Lower lobe of right lung (tissue), 2 donors: ENCODE measurements at regions not wholly inside any gene's neighbourhood (a gene's known extent, or its start where the extent isn't known, plus 50 kb on each side); places are given as distances from the start of the nearest gene placed in this dataset.
"Not testable (repeated sequence)": the region's sequence is repeated elsewhere in the genome, so short reads cannot be mapped to it uniquely, and the experiment has no call there.

Source experiments
- ATAC-seq, 2 donors: fragments of 200-7000 bp; cut with Tn5 transposase; one replicate each; pipeline ENCODE4 v1.9.1; 2020 to 2022; ENCODE audit warnings: mild to moderate bottlenecking in 2 of 2, moderate library complexity in 2 of 2
- DNase-seq: peaks from one replicate; pipeline ENCODE4 v3.0.0-alpha.2; 2020
- H3K27ac ChIP-seq: fragments of 200-600 bp; one replicate; pipeline ENCODE4 v1.8.0; 2022
- H3K27me3 ChIP-seq: fragments of 200-600 bp; one replicate; pipeline ENCODE4 v1.8.0; 2022; ENCODE audit warnings: low read depth
- H3K36me3 ChIP-seq: fragments of 200-600 bp; one replicate; pipeline ENCODE4 v1.8.0; 2022; ENCODE audit warnings: mild to moderate bottlenecking
- H3K4me1 ChIP-seq: fragments of 200-600 bp; one replicate; pipeline ENCODE4 v1.8.0; 2022
- H3K4me3 ChIP-seq: fragments of 200-600 bp; one replicate; pipeline ENCODE4 v1.8.0; 2022; ENCODE audit warnings: mild to moderate bottlenecking
- H3K9me3 ChIP-seq: fragments of 200-600 bp; one replicate; pipeline ENCODE4 v1.8.0; 2022
- intact Hi-C: fragments of 100-400 bp; cut with DNase I; formaldehyde crosslinking; loops from one replicate; pipeline ENCODE4 v1.11.0; 2022
- donor health status: DM: no; HTN: yes; CAD: no; lungs with severe emphysema.

DNA sequence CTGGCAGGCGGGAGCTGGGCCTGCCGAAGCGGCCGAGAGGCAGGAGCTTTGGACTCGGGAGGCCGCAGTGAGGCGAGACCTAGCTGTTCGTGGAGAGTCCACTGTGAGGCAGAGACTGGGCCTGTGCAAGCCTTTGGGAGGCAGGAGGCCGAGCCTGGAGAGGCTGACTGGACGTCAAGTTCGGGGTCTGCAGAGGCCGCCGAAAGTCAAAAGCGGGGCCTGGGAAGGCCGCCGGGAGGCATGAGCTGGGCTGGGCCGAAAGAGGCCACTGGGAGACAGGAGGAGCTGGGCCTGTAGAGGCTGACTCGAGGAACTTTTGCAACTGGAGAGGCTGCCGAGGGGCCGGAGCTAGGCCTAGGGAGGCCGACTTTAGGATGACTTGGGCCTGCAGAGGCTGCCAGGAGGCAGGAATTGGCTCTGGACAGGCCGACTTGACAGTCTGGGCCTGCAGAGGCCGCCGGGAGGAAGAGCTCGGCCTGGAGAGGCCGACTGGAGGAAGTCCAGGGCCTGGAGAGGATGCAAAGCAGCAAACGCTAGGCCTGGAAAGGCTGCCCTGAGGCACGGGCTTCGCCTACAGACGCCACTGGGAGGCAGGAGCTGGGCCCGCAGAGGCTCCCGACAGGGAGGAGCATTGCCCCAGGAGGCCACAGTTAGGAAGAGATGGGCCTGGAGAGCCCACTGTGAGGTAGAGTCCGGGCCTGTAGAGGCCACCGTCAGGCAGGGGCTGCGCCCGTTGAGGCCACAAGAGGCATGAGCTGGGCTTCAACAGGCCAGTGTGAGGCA is 304.0 kb downstream of the ZNF479 start:
- peak; percentile 10 for DNase-seq
- H3K27me3 ChIP-seq, ATAC-seq, H3K27ac ChIP-seq, H3K4me1 ChIP-seq, H3K9me3 ChIP-seq, H3K36me3 ChIP-seq, intact Hi-C loops, H3K4me3 ChIP-seq: not testable (repeated sequence)

DNA sequence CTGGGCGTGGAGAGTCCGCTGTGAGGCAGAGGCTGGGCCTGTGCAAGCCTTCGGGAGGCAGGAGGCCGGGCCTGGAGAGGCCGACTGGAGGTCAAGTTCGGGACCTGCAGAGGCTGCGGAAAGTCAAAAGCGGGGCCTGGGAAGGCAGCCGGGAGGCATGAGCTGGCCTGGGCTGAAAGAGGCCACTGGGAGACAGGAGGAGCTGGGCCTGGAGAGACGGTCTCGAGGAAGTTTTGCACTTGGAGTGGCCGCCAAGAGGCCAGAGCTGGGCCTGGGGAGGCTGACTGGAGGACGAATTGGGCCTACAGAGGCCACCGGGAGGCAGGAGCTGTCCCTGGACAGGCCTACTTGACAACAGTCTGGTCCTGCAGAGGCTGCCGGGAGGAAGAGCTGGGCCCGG is 304.7 kb downstream of the ZNF479 start:
- peak; percentile 25 for DNase-seq
- H3K27ac ChIP-seq, H3K9me3 ChIP-seq, H3K4me1 ChIP-seq, H3K27me3 ChIP-seq, intact Hi-C loops, H3K4me3 ChIP-seq, ATAC-seq, H3K36me3 ChIP-seq: not testable (repeated sequence)

DNA sequence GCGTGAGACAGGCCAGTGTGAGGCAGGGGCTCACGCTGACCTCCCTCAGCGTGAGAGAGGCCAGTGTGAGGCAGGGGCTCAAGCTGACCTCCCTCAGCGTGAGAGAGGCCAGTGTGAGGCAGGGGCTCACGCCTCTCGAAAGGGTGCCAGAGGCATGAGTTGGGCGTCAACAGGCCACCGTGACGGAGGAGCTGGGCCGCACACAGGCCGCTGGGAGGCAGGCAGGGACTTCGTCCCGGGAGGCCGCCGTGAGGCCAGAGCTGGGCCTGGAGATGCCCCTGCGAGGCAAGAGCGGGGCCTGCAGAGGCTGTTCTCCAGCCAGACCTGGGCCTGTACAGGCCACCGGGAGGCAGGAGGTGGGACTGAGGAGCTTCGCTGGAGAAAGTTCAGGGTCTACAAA is 305.7 kb downstream of the ZNF479 start:
- H3K9me3 ChIP-seq, intact Hi-C loops, H3K4me1 ChIP-seq, H3K27me3 ChIP-seq, H3K4me3 ChIP-seq, ATAC-seq, H3K36me3 ChIP-seq, H3K27ac ChIP-seq: not testable (repeated sequence)
- DNase-seq, result peak; percentile 13

DNA sequence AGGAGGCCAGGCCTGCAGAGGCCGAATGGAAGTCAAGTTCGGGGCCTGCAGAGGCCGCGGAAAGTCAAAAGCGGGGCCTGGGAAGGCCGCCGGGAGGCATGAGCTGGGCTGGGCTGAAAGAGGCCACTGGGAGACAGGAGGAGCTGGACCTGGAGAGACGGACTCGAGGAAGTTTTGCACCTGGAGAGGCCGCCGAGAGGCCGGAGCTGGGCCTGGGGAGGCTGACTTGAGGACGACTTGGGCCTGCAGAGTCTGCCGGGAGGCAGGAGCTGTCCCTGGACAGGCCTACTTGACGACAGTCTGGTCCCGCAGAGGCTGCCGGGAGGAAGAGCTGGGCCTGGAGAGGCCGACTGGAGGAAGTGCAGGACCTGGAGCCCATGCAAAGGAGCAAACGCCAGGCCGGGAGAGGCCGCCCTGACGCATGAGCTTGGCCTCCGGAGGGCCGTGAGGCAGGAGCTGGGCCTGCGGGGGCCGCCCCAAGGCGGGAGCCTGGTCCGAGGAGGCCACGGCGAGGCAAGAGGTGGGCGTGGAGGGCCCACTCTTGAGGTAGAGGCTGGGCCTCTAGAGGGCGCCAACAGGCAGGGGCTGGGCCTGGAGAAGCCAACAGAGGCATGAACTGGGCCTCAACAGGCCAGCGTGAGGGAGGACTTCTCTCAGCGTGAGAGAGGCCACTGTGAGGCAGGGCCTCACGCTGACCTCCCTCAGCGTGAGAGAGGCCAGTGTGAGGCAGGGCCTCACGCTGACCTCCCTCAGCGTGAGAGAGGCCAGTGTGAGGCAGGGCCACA is 306.3 kb downstream of the ZNF479 start:
- H3K4me1 ChIP-seq, intact Hi-C loops, H3K4me3 ChIP-seq, H3K9me3 ChIP-seq, H3K27me3 ChIP-seq, ATAC-seq, DNase-seq, H3K36me3 ChIP-seq, H3K27ac ChIP-seq: not testable (repeated sequence)

DNA sequence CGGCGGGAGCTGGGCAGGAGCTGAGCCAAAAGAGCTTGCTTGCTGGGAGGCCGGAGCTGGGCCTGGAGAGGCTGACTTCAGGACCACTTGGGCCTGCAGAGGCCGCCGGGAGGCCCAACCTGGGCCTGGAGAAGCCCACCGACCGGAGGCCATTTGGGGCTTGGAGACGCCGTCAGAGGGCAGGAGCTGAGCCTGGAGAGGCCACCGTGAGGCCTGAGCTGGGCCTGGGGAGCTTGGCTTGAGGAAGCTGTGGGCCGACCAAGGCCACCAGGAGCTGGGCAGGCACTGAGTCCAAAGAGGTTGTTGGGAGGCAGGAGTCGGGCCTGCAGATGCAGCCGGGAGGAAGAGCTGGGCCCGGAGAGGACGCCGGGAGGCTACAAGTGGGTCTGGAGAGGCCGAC is 307.1 kb downstream of the ZNF479 start:
- DNase-seq, H3K9me3 ChIP-seq: not testable (repeated sequence)

DNA sequence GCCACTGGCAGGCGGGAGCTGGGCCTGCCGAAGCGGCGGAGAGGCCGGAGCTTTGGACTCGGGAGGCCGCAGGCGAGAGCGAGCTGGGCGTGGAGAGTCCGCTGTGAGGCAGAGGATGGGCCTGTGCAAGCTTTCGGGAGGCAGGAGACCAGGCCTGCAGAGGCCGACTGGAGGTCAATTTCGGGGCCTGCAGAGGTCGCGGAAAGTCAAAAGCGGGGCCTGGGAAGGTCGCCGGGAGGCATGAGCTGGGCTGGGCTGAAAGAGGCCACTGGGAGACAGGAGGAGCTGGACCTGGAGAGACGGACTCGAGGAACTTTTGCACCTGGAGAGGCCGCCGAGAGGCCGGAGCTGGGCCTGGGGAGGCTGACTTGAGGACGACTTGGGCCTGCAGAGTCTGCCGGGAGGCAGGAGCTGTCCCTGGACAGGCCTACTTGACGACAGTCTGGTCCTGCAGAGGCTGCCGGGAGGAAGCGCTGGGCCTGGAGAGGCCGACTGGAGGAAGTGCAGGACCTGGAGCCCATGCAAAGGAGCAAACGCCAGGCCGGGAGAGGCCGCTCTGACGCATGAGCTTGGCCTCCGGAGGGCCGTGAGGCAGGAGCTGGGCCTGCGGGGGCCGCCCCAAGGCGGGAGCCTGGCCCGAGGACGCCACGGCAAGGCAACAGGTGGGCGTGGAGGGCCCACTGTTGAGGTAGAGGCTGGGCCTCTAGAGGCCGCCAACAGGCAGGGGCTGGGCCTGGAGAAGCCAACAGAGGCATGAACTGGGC is 308.2 kb downstream of the ZNF479 start:
- ATAC-seq, H3K4me1 ChIP-seq, H3K4me3 ChIP-seq, intact Hi-C loops, H3K9me3 ChIP-seq, H3K27ac ChIP-seq, H3K27me3 ChIP-seq, H3K36me3 ChIP-seq: not testable (repeated sequence)
- DNase-seq, result peak; percentile 44

More for the DNA sequence above, 307.1 kb downstream of the ZNF479 start:
- ATAC-seq, H3K36me3 ChIP-seq, H3K27me3 ChIP-seq, intact Hi-C loops, H3K4me1 ChIP-seq, H3K27ac ChIP-seq, H3K4me3 ChIP-seq: not testable (repeated sequence)

DNA sequence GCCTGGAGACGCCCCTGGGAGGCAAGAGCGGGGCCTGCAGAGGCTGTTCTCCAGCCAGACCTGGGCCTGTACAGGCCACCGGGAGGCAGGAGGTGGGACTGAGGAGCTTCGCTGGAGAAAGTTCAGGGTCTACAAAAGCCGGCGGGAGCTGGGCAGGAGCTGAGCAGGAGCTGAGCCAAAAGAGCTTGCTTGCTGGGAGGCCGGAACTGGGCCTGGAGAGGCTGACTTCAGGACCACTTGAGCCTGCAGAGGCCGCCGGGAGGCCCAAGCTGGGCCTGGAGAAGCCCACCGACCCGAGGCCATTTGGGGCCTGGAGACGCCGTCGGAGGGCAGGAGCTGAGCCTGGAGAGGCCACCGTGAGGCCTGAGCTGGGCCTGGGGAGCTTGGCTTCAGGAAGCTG is 309.0 kb downstream of the ZNF479 start:
- ATAC-seq, H3K9me3 ChIP-seq, H3K4me1 ChIP-seq, DNase-seq, H3K4me3 ChIP-seq, H3K27ac ChIP-seq, intact Hi-C loops, H3K36me3 ChIP-seq, H3K27me3 ChIP-seq: not testable (repeated sequence)

DNA sequence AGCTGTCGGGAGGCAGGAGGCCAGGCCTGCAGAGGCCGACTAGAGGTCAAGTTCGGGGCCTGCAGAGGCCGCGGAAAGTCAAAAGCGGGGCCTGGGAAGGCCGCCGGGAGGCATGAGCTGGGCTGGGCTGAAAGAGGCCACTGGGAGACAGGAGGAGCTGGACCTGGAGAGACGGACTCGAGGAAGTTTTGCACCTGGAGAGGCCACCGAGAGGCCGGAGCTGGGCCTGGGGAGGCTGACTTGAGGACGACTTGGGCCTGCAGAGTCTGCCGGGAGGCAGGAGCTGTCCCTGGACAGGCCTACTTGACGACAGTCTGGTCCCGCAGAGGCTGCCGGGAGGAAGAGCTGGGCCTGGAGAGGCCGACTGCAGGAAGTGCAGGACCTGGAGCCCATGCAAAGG is 310.1 kb downstream of the ZNF479 start:
- H3K4me1 ChIP-seq, ATAC-seq, intact Hi-C loops, DNase-seq, H3K27ac ChIP-seq, H3K9me3 ChIP-seq, H3K27me3 ChIP-seq, H3K4me3 ChIP-seq, H3K36me3 ChIP-seq: not testable (repeated sequence)

DNA sequence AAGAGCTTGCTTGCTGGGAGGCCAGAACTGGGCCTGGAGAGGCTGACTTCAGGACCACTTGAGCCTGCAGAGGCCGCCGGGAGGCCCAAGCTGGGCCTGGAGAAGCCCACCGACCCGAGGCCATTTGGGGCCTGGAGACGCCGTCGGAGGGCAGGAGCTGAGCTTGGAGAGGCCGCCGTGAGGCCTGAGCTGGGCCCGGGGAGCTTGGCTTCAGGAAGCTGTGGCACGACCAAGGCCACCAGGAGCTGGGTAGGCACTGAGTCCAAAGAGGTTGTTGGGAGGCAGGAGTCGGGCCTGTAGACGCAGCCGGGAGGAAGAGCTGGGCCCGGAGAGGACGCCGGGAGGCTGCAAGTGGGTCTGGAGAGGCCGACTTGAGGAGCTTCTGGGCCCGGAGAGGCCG is 310.7 kb downstream of the ZNF479 start:
- H3K9me3 ChIP-seq, ATAC-seq, DNase-seq, H3K4me3 ChIP-seq, H3K4me1 ChIP-seq, H3K27ac ChIP-seq, intact Hi-C loops, H3K36me3 ChIP-seq, H3K27me3 ChIP-seq: not testable (repeated sequence)

DNA sequence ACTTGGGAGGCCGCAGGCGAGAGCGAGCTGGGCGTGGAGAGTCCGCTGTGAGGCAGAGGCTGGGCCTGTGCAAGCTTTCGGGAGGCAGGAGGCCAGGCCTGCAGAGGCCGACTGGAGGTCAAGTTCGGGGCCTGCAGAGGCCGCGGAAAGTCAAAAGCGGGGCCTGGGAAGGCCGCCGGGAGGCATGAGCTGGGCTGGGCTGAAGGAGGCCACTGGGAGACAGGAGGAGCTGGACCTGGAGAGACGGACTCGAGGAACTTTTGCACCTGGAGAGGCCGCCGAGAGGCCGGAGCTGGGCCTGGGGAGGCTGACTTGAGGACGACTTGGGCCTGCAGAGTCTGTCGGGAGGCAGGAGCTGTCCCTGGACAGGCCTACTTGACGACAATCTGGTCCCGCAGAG is 314.0 kb downstream of the ZNF479 start:
- H3K27me3 ChIP-seq, intact Hi-C loops, H3K9me3 ChIP-seq, H3K4me3 ChIP-seq, H3K36me3 ChIP-seq, DNase-seq, H3K27ac ChIP-seq, H3K4me1 ChIP-seq, ATAC-seq: not testable (repeated sequence)

DNA sequence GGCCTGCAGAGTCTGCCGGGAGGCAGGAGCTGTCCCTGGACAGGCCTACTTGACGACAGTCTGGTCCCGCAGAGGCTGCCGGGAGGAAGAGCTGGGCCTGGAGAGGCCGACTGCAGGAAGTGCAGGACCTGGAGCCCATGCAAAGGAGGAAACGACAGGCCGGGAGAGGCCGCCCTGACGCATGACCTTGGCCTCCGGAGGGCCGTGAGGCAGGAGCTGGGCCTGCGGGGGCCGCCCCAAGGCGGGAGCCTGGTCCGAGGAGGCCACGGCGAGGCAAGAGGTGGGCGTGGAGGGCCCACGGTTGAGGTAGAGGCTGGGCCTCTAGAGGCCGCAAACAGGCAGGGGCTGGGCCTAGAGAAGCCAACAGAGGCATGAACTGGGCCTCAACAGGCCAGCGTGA is 317.3 kb downstream of the ZNF479 start:
- H3K27me3 ChIP-seq, H3K4me1 ChIP-seq, DNase-seq, H3K9me3 ChIP-seq, H3K4me3 ChIP-seq, ATAC-seq, H3K27ac ChIP-seq, H3K36me3 ChIP-seq, intact Hi-C loops: not testable (repeated sequence)

DNA sequence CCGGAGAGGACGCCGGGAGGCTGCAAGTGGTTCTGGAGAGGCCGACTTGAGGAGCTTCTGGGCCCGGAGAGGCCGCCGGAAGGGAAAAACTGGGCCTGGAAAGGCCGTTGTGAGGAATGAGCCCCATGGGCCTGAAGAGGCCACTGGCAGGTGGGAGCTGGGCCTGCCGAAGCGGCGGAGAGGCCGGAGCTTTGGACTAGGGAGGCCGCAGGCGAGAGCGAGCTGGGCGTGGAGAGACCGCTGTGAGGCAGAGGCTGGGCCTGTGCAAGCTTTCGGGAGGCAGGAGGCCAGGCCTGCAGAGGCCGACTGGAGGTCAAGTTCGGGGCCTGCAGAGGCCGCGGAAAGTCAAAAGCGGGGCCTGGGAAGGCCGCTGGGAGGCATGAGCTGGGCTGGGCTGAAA is 317.8 kb downstream of the ZNF479 start:
- DNase-seq, H3K9me3 ChIP-seq, H3K4me3 ChIP-seq, H3K27me3 ChIP-seq, H3K4me1 ChIP-seq, H3K36me3 ChIP-seq, ATAC-seq, H3K27ac ChIP-seq, intact Hi-C loops: not testable (repeated sequence)

DNA sequence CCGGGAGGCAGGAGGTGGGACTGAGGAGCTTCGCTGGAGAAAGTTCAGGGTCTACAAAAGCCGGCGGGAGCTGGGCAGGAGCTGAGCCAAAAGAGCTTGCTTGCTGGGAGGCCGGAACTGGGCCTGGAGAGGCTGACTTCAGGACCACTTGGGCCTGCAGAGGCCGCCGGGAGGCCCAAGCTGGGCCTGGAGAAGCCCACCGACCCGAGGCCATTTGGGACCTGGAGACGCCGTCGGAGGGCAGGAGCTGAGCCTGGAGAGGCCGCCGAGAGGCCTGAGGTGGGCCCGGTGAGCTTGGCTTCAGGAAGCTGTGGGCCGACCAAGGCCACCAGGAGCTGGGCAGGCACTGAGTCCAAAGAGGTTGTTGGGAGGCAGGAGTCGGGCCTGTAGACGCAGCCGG is 318.3 kb downstream of the ZNF479 start:
- H3K27me3 ChIP-seq, intact Hi-C loops, DNase-seq: not testable (repeated sequence)

More for the DNA sequence above, 318.3 kb downstream of the ZNF479 start:
- not testable (repeated sequence) for H3K4me3 ChIP-seq, H3K36me3 ChIP-seq, ATAC-seq, H3K4me1 ChIP-seq, H3K9me3 ChIP-seq, H3K27ac ChIP-seq
